Activated CD8-positive, alpha-beta T cell treated with anti-CD3 and anti-CD28 coated beads for 36 hours (primary cell): ENCODE measurements at regions not wholly inside any gene's neighbourhood (a gene's known extent, or its start where the extent isn't known, plus 50 kb on each side); places are given as distances from the start of the nearest gene placed in this dataset.

Source experiments
- ATAC-seq: fragments of 200-7000 bp; cut with Tn5 transposase; one replicate; pipeline ENCODE4 v1.10.0; 2021; ENCODE audit warnings: mild to moderate bottlenecking, moderate library complexity
- CTCF ChIA-PET: fragments of 350-600 bp; sonication (Branson Sonifier 250); formaldehyde crosslinking; loops from one replicate; lab custom pipeline; 2021; ENCODE audit warnings: antibody characterized with exemption; lab: Charles Lee
- POLR2A ChIA-PET: fragments of 350-600 bp; sonication (Branson Sonifier 250); formaldehyde crosslinking; loops from one replicate; lab custom pipeline; 2021; ENCODE audit warnings: antibody characterized with exemption; lab: Charles Lee
- DNase-seq: peaks from one replicate; pipeline ENCODE4 v3.0.0-alpha.2; 2020
- H3K27ac Mint-ChIP-seq: one replicate; pipeline ENCODE4 v1.8.0; 2021; ENCODE audit warnings: mild to moderate bottlenecking, mixed read lengths
- H3K27me3 Mint-ChIP-seq: one replicate; pipeline ENCODE4 v1.8.0; 2021; ENCODE audit warnings: mixed read lengths
- H3K36me3 Mint-ChIP-seq: one replicate; pipeline ENCODE4 v1.8.0; 2021; ENCODE audit warnings: low read depth, mixed read lengths
- H3K4me1 Mint-ChIP-seq: one replicate; pipeline ENCODE4 v1.8.0; 2021; ENCODE audit warnings: low read depth, mixed read lengths
- H3K4me3 Mint-ChIP-seq: one replicate; pipeline ENCODE4 v1.8.0; 2021; ENCODE audit warnings: mild to moderate bottlenecking, moderate library complexity, mixed read lengths
- H3K9me3 Mint-ChIP-seq: one replicate; pipeline ENCODE4 v1.8.0; 2021; ENCODE audit warnings: mixed read lengths
- intact Hi-C: fragments of 100-400 bp; cut with micrococcal nuclease; formaldehyde crosslinking; loops from one replicate; pipeline ENCODE4 v1.10.0; 2022
- TF ChIP-seq, protein P1 (sequence below): fragments of 200-600 bp; IDR thresholded peaks from one replicate; pipeline ENCODE4 v1.8.0; 2022; ENCODE audit warnings: antibody characterized with exemption, mild to moderate bottlenecking

DNA sequence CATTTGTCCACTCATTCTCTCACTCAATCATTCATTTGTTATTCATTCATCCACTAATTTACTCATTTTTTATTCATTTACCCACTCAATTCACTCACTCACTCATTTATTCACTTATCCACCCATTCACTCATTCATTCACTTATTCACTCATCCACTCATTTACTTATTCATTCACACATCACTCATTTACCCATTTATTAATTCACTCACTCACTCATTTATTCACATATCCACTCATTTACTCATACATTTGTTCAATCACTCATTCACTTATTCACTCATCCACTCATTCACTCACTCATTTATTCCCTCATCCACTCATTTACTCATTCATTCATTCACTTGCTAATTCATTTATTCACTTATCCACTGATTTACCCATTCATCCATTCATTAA lies 129.1 kb downstream of the TTLL2 start:
- ChIA-PET POLR2A (no interaction called here), CTCF (no interaction called here)
- Mint-ChIP-seq H3K4me3 (no peak overlapping the region), H3K4me1 (no peaks in the 10 kb centered on the region), H3K27me3 (peaks cover 13% of the 10 kb centered on the region), H3K36me3 (no peaks in the 10 kb centered on the region), H3K9me3 (no peaks in the 10 kb centered on the region), H3K27ac (no peak overlapping the region)
- TF ChIP-seq, protein P1, sequence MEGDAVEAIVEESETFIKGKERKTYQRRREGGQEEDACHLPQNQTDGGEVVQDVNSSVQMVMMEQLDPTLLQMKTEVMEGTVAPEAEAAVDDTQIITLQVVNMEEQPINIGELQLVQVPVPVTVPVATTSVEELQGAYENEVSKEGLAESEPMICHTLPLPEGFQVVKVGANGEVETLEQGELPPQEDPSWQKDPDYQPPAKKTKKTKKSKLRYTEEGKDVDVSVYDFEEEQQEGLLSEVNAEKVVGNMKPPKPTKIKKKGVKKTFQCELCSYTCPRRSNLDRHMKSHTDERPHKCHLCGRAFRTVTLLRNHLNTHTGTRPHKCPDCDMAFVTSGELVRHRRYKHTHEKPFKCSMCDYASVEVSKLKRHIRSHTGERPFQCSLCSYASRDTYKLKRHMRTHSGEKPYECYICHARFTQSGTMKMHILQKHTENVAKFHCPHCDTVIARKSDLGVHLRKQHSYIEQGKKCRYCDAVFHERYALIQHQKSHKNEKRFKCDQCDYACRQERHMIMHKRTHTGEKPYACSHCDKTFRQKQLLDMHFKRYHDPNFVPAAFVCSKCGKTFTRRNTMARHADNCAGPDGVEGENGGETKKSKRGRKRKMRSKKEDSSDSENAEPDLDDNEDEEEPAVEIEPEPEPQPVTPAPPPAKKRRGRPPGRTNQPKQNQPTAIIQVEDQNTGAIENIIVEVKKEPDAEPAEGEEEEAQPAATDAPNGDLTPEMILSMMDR = no peak
- no peak for ATAC-seq
- intact Hi-C loops = no loop called here
- no peak for DNase-seq

DNA sequence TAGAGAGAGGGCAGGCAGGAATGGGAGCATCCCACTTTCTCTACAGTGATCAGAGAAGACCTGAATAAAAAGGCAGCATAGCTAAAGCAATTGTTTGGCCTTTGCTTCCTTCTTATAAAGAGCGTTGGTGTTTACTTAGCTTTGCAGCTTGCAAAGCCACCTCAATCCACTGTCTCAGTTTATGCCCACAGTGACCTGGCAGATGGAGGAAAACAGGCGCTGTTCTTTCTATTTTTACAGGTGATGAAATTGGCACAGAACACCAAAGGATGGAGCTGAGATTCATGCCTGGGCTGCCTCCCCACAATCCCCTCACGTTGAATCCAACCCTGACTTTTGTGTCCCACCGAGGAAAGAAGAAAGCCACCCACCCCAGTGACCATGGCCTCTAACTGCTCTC lies 130.5 kb downstream of the TTLL2 start:
- CTCF ChIA-PET = no interaction called here
- intact Hi-C loops = no loop called here
- TF ChIP-seq, protein P1 = no peak
- ATAC-seq (no peak), DNase-seq (no peak)
- no peak overlapping the region for H3K4me3 Mint-ChIP-seq
- H3K27ac Mint-ChIP-seq = no peak overlapping the region
- H3K4me1 Mint-ChIP-seq = no peaks in the 10 kb centered on the region
- no peaks in the 10 kb centered on the region for H3K9me3 Mint-ChIP-seq
- peaks cover 15% of the 10 kb centered on the region for H3K27me3 Mint-ChIP-seq
- POLR2A ChIA-PET = no interaction called here
- no peaks in the 10 kb centered on the region for H3K36me3 Mint-ChIP-seq

DNA sequence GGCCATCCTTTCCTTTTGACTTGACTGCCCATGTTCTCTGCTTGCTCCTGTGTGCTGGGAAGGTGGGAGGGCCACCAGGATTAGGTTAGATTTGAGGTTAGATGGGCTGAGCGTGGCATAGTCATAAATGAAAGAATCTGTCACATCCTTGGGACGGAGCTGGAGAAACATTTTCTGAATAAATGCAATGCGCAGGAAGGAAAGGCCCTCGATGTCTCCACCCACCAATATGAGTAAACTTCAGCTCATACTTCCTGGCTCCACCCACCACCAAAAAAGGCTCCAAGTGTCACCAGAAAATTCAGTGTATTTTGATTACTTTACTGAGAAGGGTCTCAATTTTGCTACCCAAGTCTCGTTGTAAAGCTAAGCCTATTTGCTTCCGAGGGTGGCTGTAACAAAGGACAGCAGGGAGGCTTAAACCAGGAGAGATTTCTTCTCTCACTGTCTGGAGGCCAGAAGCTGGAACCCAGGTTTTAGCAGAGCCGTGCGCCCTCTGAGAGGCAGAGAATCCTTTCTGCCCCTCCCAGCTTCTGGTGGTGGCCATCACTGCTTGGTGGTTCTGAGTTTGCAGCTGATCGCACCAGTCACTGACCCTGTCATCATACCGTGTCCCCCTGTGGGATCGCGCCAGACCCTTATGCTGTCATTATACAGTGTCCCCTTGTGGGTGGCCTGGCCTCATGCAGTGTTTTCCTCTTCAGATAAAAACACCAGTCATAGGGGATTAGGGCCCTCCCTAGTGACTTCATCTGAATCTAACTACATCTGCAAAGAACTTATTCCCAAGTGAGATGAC lies 137.8 kb downstream of the TTLL2 start:
- H3K27me3 Mint-ChIP-seq = peaks cover 12% of the 10 kb centered on the region
- TF ChIP-seq, protein P1 = no peak
- no peak overlapping the region for H3K4me3 Mint-ChIP-seq
- no peaks in the 10 kb centered on the region for H3K4me1 Mint-ChIP-seq
- CTCF ChIA-PET = no interaction called here
- ATAC-seq = no peak
- intact Hi-C loops = no loop called here
- DNase-seq = no peak
- no peaks in the 10 kb centered on the region for H3K36me3 Mint-ChIP-seq
- POLR2A ChIA-PET = no interaction called here
- H3K9me3 Mint-ChIP-seq = no peaks in the 10 kb centered on the region
- H3K27ac Mint-ChIP-seq = no peak overlapping the region

DNA sequence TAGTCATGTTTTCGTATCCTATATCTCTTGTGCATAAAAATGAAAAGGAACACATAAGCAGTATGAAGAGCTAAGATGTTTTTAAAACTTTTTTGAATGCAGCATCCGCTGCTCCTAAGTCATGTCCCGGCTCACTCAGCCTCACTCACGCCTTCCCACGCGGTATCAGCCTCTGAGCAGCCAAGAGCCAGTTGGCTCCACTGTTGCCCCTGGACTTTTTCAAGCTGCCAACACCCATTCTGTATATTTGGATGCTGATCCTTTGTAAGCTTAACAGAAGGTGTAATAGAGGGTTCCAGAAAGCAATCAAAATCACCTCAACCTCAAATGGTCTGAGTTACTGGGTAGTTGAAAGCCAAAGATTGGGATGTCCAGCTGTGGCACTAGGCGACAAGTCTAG lies 139.3 kb downstream of the TTLL2 start:
- Mint-ChIP-seq H3K9me3 (no peaks in the 10 kb centered on the region), H3K4me1 (peaks cover 2% of the 10 kb centered on the region), H3K4me3 (no peak overlapping the region), H3K36me3 (no peaks in the 10 kb centered on the region), H3K27me3 (peaks cover 7% of the 10 kb centered on the region), H3K27ac (no peak overlapping the region)
- intact Hi-C loops = no loop called here
- ATAC-seq (no peak), DNase-seq (no peak)
- TF ChIP-seq, protein P1 = no peak
- ChIA-PET CTCF (no interaction called here), POLR2A (no interaction called here)

DNA sequence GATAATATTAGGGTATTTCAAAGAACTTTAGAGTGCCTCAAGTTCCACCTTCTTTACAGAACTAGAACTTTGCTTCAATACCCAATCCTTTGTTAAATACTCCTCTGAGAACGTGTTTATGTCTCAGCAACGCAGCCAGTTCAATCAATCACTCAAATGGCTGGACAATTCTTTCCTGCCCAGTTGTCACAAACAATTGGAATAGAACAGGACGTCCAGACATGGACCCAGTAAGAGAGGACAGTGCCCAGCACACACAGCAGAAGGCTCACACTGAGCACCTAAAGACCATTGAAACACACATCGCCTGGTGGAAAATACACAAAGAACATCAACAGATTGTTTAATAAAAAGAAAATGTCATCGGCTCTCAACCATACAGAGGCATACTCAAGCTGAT lies 140.6 kb downstream of the TTLL2 start:
- Mint-ChIP-seq H3K9me3 (no peaks in the 10 kb centered on the region), H3K36me3 (no peaks in the 10 kb centered on the region), H3K4me3 (no peak overlapping the region), H3K27ac (no peak overlapping the region), H3K4me1 (peaks cover 4% of the 10 kb centered on the region), H3K27me3 (peaks cover 5% of the 10 kb centered on the region)
- ATAC-seq = no peak
- TF ChIP-seq, protein P1 = no peak
- CTCF ChIA-PET = no interaction called here
- POLR2A ChIA-PET = no interaction called here
- no peak for DNase-seq
- intact Hi-C loops = no loop called here
